Hepatocyte (in vitro differentiated cells): ENCODE measurements at regions not wholly inside any gene's neighbourhood (a gene's known extent, or its start where the extent isn't known, plus 50 kb on each side); places are given as distances from the start of the nearest gene placed in this dataset.

ENCODE experiments used
- CTCF ChIP-seq: fragments of 200-600 bp; sonication (generic); IDR thresholded peaks from 2 replicates; pipeline ENCODE4 v1.5.1; 2016; ENCODE audit warnings: antibody characterized with exemption, mild to moderate bottlenecking; ENCODE audit not compliant: poor library complexity
- EZH2 ChIP-seq: fragments of 200-600 bp; sonication (generic); IDR thresholded peaks from 2 replicates; pipeline ENCODE4 v1.6.1; 2016; ENCODE audit warnings: antibody characterized with exemption, mild to moderate bottlenecking, borderline replicate concordance
- EZH2phosphoT487 ChIP-seq: fragments of 200-600 bp; sonication (generic); IDR thresholded peaks from one replicate; pipeline ENCODE4 v1.6.1; 2018; ENCODE audit warnings: antibody characterized with exemption, mild to moderate bottlenecking, low read depth, moderate library complexity; ENCODE audit not compliant: unreplicated experiment, severe bottlenecking

DNA sequence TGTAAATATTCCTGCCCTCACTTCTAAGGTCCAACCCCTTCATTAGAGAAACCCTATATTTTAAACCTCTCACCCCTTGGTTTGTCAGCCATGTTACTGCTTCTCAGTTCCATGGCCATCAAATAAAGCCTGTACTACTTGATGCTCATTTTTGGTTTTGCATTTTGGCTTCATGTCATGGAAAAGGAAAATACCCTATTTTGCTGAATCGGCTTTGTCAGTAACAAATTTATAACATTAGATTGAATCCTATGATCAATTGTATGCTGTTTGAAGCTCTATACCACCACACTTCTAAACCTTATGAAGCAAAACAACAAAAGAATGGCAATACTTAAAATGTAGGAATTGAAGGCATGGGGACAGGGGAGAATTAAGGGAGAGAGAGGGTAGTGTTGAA lies 333.1 kb downstream of the ETV1 start:
- no peak for TF ChIP-seq CTCF
- TF ChIP-seq EZH2phosphoT487: no peak
- no peak for TF ChIP-seq EZH2
